ENCODE measurements at regions not wholly inside any gene's neighbourhood (a gene's known extent, or its start where the extent isn't known, plus 50 kb on each side); places are given as distances from the start of the nearest gene placed in this dataset.

GRCh38 chr3:18593231-18593630 lies 168.1 kb upstream of the SATB1 start:
- TF ChIP-seq CTCF (IDR thresholded peaks at IDR 0.05): no peak
- no peak for TF ChIP-seq POLR2AphosphoS5 (IDR thresholded peaks at IDR 0.05; ENCODE audit: insufficient read depth in 1 of 2, low read depth in 1 of 2)
- no peak for TF ChIP-seq POLR2A (IDR thresholded peaks at IDR 0.05)
- Histone ChIP-seq H3K27me3 (no peaks in the 10 kb centered on the region), H3K4me1 (no peaks in the 10 kb centered on the region), H3K4me3 (no peak overlapping the region), H3K9me3 (peaks cover 3% of the 10 kb centered on the region), H3K36me3 (no peaks in the 10 kb centered on the region), H3K27ac (no peak overlapping the region)
- no peak for DNase-seq (ENCODE audit: extremely low spot score in 2 of 2)
- intact Hi-C loops (cut with DNase I): no loop called here

- H3K27ac ChIP-seq: no peak overlapping the region
- no peak for TF ChIP-seq CTCF (IDR thresholded peaks at IDR 0.05)
- TF ChIP-seq POLR2A (IDR thresholded peaks at IDR 0.05): no peak
- TF ChIP-seq POLR2AphosphoS5 (IDR thresholded peaks at IDR 0.05; ENCODE audit: insufficient read depth in 1 of 2, low read depth in 1 of 2): no peak
- intact Hi-C loops (cut with DNase I): no loop called here
- no peaks in the 10 kb centered on the region for H3K9me3 ChIP-seq
- DNase-seq (ENCODE audit: extremely low spot score in 2 of 2): no peak
- no peaks in the 10 kb centered on the region for H3K27me3 ChIP-seq
- no peaks in the 10 kb centered on the region for H3K36me3 ChIP-seq
- no peak overlapping the region for H3K4me3 ChIP-seq
- no peaks in the 10 kb centered on the region for H3K4me1 ChIP-seq
Observed at GRCh38 chr3:18591120-18591519, 166.0 kb upstream of the SATB1 start.

GRCh38 chr3:18586076-18586475 lies 160.9 kb upstream of the SATB1 start:
- DNase-seq (ENCODE audit: extremely low spot score in 2 of 2): no peak
- H3K4me1 ChIP-seq: no peaks in the 10 kb centered on the region
- H3K9me3 ChIP-seq: no peaks in the 10 kb centered on the region
- H3K4me3 ChIP-seq: no peak overlapping the region
- no peaks in the 10 kb centered on the region for H3K36me3 ChIP-seq
- H3K27ac ChIP-seq: no peak overlapping the region
- no peaks in the 10 kb centered on the region for H3K27me3 ChIP-seq
- intact Hi-C loops (cut with DNase I): no loop called here
- TF ChIP-seq CTCF (IDR thresholded peaks at IDR 0.05): no peak
- no peak for TF ChIP-seq POLR2AphosphoS5 (IDR thresholded peaks at IDR 0.05; ENCODE audit: insufficient read depth in 1 of 2, low read depth in 1 of 2)
- TF ChIP-seq POLR2A (IDR thresholded peaks at IDR 0.05): no peak

- Histone ChIP-seq H3K4me1 (no peaks in the 10 kb centered on the region), H3K27me3 (no peaks in the 10 kb centered on the region), H3K4me3 (no peak overlapping the region), H3K27ac (no peak overlapping the region), H3K9me3 (no peaks in the 10 kb centered on the region), H3K36me3 (no peaks in the 10 kb centered on the region)
- TF ChIP-seq CTCF (IDR thresholded peaks at IDR 0.05) (no peak), POLR2A (IDR thresholded peaks at IDR 0.05) (no peak), POLR2AphosphoS5 (IDR thresholded peaks at IDR 0.05; ENCODE audit: insufficient read depth in 1 of 2, low read depth in 1 of 2) (no peak)
- DNase-seq (ENCODE audit: extremely low spot score in 2 of 2): no peak
- intact Hi-C loops (cut with DNase I): no loop called here
Observed at GRCh38 chr3:18585004-18585968, 160.1 kb upstream of the SATB1 start.

- Histone ChIP-seq H3K27ac (no peak overlapping the region), H3K36me3 (no peaks in the 10 kb centered on the region), H3K4me3 (no peak overlapping the region), H3K27me3 (no peaks in the 10 kb centered on the region), H3K4me1 (no peaks in the 10 kb centered on the region), H3K9me3 (no peaks in the 10 kb centered on the region)
- no peak for DNase-seq (ENCODE audit: extremely low spot score in 2 of 2)
- intact Hi-C loops (cut with DNase I): no loop called here
- TF ChIP-seq POLR2A (IDR thresholded peaks at IDR 0.05) (no peak), POLR2AphosphoS5 (IDR thresholded peaks at IDR 0.05; ENCODE audit: insufficient read depth in 1 of 2, low read depth in 1 of 2) (no peak), CTCF (IDR thresholded peaks at IDR 0.05) (no peak)
Observed at GRCh38 chr3:18580268-18580667, 155.1 kb upstream of the SATB1 start.

Measured in vagina (tissue), 2 donors.